GM18502 (cell line): ENCODE measurements at regions not wholly inside any gene's neighbourhood (a gene's known extent, or its start where the extent isn't known, plus 50 kb on each side); places are given as distances from the start of the nearest gene placed in this dataset.
"Not testable (repeated sequence)": the region's sequence is repeated elsewhere in the genome, so short reads cannot be mapped to it uniquely, and the experiment has no call there.

ENCODE experiments used
- ATAC-seq: cut with Tn5 transposase; IDR thresholded peaks from one replicate; pipeline ENCODE4 v1.9.1; 2021; ENCODE audit warnings: mild to moderate bottlenecking; ENCODE audit not compliant: unreplicated experiment, poor library complexity

DNA sequence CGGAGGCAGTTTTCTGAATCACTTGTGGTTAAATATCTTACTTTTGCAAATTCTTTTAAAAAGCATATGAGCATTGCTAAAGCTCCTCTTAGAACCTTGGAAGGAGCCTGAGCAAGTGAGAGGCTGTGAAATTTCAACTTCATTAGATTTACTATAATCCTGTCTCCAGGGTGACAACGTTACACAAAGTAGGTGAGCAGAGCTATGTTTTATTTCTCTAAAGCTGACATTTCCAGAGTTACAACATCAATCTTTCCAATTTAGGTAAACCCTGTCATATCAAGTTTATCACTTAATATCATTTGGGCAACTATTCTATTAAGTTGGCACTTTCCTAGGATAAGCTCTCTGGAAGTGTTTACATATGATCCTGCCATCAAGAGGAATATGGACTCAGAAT, 544.9 kb upstream of the CBLB start:
- ATAC-seq, result no peak

DNA sequence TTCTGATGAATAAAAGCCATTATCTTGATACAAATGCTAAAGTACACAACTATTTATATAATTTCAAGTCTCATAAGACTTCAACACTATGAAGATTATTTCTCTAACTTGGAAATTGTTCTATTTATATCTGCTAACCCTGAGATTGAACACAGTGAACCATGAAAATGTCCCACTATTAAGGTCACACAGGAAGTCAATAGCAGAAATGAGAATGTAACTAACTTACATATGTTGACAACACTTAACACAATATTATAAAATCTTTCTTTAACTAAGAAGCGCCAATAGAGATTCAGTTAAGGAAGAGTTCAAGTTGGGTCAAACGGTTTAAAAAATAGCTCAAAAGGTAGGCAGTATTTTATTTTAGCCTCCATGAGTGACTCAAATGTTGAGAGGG, 551.8 kb upstream of the CBLB start:
- ATAC-seq, result no peak

DNA sequence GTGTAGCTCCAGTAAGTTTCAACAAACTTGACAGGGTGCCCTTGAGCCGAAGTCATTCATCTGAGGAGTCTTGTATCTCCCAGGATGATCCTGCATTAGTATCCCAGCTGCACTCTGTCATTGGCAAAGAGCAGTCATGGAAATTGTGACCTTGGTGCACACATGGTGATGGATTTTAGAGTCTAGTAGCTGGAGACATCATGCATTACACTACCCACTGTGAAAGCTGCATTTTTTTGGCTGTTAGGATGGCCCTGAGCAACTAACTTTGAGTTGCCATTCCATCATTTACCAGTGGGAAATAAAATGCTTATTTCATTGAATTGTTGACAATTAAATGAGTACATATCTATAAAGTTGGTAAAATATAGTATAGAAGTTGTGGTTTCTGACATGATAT, 552.6 kb upstream of the CBLB start:
- no peak for ATAC-seq

DNA sequence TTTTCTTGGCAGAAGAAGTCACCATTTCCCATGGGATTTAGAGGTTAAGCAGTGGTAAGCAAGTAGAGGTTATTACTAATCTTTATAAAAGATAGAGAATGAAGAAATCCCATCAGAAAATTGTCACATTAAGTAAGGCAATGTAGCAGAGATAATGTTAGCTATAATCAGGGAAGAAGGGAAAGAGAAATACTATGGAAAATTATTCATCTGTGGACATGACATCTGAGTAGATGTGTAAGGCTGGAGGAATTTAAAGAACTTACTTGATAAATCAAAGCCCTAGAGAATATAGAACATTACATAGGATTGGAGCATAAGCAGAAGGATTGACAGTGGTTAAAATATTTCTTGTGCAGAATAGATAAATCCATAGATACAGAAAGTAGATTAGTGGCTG, 553.1 kb upstream of the CBLB start:
- ATAC-seq, result no peak

DNA sequence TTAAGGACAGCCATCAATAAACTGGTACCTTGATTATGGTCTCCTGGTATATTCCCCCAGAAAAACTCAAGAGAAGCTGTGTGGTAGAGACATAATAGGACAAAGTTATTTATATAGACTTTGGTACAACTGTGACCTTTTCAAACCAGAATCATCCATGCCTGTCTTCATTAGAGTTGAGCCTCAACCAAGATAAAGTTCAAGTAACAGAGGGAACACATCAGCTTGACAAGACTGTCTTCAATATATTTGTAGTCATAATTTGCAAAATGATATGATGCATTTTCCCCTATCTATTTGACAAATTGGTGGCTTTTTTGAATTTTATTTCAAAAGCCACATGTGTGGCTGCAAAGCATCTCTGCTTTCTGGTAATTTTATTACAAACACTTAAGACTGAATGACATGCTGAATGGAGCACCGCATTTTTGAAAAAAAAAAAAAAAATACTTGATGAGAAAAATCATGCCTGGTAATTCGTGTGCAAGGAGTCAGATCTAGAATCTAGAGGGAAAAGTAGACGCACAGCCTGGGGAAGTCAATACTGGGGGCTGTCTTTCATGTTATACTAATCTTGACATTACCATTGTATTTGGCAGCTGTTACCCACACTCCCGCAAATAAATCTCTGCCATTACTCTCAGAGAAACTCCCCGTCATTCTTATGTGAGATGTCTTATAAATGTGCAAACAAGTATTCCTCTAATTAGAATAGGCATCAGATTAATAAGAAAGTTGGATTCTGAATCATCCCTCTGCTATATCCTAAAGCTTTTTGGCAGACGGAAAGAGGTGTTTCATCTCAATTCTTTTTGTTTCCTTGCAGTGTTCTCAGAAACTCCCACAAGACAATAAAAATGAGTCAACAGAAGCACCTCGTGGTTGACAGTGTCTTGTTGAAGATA, 554.8 kb upstream of the CBLB start:
- ATAC-seq, result peak; percentile 42

DNA sequence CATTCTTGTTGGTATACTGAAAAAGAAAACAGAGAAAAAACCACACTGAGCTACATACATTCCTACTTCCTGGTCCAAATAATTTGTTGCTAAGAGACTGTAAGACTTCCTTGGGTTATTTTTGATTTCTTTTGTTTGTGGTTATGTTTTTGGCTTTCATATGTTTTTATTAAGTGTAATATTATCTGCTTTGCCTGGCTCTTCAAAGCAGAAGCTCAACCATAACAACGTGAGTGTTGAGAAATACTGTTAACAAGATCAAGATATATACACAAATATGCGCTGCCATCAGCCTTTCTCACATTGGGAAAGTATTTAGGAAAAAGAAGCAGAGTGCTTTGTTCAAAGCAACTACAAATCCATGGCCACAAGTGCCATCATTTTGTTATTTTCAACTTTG, 556.2 kb upstream of the CBLB start:
- no peak for ATAC-seq

DNA sequence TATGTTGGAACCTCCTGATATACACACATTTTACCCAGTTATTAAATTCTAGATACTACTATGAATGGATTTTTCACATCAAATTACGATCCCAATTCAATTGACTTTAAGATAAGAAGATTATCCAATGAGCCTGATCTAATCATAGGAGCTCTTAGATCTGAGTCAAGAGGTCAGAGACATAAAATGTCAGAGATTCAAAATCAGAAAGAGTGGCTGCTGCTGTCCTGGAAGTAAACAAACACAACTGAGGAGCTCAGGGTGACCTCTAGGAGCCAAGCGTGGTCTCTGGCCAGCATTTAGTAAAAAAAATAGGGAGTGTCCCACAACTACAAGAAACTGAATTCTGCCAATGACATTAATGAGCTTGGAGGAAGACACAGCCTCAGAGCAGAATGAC, 557.1 kb upstream of the CBLB start:
- no peak for ATAC-seq

DNA sequence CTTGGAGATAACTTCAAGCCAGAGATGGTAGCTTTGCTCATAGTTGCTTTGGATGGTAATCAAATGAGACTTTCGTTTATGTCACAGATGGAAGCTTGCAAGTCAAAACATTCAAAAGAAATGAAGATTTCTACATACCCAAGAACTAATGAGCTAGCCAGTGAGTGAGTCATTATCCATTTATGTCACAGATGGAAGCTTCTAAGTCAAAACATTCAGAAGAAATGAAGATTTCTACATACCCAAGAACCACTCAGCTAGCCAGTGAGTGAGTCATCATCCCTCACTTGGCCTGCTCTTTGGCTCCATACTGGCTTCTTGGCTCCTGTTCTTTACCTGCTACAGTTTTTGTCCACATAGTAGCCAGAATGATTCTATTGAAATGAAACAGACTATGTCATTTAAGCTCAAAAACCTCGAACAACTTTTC, 559.8 kb upstream of the CBLB start:
- no peak for ATAC-seq

DNA sequence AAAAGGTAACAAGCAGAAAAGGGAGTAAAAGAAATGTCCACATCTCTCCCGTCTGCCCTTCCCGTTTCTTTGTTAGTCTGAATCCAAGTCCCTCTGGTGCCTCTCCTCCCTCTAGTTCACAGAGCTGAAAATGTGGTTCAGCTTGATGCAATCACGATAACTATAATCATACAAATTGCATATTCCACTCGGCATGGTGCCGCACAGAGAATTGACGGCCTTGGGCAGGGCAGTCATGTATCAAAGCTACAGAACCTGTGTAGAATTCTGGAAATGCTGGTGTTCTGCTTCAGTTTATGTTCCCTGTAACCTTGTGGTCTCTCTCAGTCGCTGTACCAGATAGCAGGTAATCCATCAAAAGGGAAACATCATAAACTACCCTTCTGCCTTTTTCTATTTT, 562.9 kb upstream of the CBLB start:
- no peak for ATAC-seq

DNA sequence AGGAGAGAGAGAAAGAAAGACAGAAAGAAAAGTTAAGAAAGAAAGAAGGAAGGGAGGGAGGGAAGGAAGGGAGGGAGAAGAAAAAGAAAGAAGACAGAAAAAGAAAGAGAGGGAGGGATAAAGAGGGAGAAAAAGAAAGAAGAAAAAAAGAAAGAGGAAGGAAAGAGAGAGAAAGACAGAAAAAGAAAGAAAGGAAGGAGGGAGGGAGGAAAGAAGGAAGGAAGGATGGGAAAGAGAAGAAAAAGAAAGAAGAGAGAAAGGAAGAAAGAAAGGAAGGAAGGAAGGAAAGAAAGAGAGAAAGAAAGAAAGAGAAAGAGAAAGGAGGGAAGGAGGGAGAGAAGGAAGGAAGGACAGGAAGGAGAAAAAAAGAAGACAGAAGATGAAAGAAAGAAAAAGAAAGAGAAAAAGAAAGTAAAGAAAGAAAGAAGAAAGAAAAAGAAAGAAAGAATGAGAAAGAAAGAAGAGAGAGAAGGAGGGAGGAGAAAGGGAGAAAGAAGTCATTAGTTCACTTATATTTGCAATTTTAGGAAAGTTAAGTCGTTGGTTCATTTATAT, 567.2 kb upstream of the CBLB start:
- no peak for ATAC-seq

DNA sequence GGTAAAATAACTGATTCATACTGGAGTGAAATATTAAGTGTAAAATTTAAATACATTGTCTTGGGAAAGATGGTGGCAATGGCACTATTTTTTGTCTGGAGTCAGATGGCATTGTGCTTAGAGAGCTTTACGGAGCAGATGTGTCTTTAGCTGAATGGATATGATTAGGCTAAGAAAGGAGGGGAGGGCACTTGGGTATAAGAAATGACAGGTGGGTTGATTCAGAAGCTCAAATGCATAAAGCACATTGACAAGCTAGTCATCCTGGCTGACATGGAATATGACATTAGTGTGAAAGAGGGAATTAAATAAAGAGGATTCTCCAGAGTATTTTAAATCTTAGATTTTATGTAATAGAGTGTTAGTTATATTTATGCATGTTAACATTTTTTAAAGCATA, 570.1 kb upstream of the CBLB start:
- ATAC-seq, result no peak

DNA sequence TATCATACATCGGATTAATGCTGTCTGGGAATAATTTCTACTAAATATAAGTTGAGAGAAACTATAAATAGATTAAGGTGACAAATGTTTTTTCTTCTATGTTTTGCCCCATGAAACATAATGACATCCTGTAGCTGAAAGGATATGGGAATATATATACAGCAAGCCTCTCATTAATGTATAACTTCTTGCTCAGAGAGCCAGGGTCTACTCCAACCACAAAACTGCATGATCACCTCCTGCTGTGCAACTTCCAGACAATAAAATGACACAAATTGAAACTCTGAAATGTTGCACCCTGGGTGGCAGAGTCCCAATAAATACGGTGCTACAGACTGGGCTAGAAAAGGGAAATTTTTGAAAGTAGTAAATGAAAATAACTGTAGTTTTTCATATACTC, 571.9 kb upstream of the CBLB start:
- ATAC-seq, result no peak

DNA sequence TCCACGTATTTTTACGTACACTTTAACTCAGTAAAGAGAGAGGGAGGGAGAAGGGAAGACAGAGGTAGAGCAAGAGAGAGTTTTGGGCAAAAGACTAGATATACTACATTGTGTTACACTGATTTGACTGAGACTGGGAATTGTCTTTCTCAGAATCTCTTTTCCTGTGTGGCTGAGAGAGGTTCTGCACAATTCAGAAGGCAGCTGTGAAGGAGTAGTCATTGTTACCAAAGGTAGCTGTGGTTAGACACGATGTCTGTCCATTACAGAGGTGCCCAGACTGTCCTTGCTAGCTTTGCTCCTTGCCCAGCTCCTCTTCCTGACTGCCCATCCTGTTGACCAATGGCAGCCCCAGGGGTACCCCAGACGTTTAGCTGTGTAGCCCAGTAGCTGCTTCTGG, 577.5 kb upstream of the CBLB start:
- ATAC-seq, result no peak

DNA sequence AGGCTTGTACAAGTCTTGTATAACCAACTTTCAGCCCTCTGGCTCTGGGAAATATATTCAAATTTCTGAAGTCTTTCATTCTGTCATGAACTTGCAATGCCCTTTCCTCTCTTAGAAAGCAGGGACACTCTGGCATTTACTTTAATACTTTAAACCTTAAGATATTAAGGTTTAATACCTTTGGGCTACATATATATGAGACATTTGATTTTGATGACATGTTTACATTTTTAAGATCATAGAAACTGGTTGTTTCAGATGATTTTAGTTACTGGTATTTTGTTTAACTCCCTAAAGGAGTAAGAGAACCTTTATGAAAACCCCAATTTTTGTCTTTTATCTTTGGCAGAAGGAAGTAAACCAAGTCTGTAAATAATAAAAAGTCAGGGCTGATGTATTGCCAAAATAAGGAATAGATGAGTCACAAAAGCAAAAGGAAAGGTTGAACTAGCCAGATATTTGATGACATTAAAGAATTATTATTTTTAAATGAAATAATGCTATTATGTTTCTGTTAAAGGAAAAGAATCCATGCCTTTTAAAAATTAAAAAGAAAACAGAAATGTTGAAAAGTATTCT, 579.0 kb upstream of the CBLB start:
- ATAC-seq, result no peak

DNA sequence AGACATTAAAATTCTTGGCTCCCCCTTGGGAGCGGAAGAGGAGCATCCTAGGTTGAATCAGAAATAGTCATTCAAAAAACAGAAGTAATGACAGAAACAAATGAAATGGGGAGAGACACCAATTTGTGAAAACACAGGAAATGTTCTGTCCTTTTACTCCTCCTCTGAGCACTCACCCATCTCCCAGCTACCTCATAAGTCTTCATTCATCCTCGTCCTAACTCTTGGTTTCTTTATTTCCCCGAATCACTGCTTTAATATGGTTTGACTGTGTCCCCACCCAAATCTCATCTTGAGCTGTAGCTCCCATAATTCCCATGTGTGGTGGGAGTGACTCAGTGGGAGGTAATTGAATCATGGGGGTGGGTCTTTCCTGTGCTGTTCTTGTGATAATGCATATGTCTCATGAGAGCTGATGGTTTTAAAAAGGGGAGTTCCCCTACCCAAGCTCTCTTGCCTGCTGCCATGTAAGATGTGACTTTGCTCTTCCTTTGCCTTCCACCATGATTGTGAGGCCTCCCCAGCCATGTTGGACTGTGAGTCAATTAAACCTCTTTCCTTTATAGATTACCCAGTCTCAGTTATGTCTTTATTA, 579.7 kb upstream of the CBLB start:
- not testable (repeated sequence) for ATAC-seq

DNA sequence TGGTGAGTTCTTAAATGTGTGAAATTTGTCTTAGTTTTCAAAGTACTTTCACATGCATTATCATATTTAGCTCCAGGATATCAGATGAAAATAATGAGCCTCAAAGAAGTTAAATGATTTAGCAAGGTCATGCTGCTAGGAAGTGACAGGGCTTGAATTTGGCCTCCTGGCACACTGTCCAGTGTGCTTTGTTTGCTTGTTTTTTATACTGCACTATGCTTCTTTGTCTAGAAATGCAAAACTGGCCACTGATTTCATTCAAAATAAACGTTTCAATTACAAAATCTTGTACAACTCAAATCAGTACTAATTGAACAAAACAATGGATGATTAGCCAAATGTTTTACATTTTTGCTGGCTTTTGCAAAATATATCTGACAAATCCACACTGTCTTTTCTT, 583.3 kb upstream of the CBLB start:
- ATAC-seq, result no peak

DNA sequence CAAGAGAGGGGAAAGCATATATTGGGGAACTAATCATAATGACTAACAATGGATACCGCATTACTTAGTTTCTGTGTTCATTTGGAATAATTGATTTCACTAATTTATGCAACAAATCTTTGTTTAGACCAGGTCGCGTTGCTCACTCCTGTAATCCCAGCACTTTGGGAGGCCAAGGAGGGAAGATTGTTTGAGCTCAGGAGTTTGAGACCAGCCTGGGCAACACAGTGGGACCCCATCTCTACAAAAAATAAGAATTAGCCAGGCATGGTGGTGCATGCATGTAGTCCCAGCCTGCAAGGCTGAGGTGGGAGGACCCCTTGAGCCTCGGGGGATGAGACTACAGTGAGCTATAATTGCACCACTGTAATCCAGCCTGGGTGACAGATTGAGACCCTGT, 585.7 kb upstream of the CBLB start:
- ATAC-seq, result no peak

DNA sequence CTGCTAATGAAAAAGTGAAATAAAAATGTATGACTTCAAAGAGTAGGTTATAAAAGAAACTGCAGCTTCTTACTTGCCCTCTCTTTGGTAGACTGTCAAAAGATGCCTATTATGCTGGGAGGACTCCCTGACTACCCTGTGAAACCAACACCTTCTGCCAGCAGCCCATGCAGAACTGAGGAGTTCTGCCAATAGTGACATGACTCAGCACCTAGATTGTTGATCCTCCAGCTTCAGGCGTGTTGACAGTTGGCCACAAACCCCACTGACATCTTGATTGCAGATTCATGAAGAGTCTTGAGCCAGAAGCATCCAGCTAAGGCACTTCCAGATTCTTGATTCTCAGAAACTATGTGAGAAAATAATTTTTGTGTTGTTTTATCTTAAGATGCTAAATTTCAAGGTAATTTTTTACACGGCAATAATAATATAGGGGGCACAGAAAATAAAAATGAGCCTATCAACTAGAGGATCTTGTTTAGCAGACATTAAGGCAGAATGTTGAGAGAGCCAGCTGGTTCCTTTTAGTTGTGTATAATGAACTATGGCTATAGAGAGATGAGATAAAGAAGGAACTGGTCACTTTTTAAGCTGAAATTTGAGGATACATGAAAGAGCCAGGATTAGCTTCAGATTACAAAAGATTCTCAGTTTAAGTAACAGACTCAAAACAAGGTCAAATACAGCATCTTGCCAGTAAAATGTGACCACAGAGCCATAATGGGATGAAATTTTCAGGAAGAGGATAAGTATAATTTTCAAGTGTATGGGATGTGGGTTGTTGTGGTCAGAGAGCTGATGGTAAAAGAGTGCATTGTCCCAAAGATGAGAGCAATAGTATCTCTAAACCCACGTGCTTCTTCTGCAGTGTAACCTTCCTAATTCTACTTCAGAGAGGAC, 588.7 kb upstream of the CBLB start:
- ATAC-seq, result peak; percentile 99

DNA sequence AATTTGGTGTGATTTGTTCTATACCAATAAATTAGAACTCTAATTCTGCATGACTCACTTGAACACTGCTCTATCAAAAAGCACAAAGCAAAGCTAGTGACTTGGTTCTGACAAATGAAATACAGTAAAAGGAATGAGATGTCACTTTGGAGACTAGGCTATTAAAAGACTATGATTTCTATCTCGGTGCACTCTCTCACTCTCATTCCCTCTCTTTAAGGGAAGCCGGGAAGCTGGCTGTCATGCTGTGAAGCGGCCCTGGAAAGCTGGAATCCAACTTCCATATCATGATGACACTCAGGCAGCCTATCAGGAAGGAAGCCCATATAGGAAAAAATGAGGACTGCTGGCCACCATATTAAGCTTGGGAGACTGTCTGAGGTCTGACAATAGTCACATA, 590.1 kb upstream of the CBLB start:
- ATAC-seq, result no peak

DNA sequence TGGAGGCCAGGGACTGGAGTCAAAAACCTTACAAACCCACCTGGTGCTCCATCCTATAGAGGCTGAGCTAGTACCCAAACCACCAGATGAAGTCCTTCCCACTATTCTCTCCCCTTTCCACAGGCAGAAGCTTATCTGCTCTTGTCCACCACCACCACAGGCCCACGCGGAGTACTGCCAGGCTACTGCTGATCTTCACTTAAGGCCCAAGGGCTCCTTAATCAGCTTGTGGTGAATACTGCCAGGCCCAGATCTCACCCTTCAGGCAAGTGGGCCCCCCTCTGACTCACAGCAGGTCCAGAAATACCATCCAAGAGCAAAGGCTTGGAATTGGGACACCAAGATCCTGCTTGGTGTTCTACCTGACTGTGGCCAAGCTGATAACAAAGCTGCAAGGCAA, 598.1 kb upstream of the CBLB start:
- ATAC-seq, result no peak
